ENCODE measurements at regions not wholly inside any gene's neighbourhood (a gene's known extent, or its start where the extent isn't known, plus 50 kb on each side); places are given as distances from the start of the nearest gene placed in this dataset.

- H3K27ac ChIP-seq = no peak overlapping the region
- no peak overlapping the region for H3K4me3 ChIP-seq
Observed at GRCh38 chr7:41476460-41476803, 226.5 kb downstream of the INHBA start.

- H3K27ac ChIP-seq = no peak overlapping the region
- H3K4me3 ChIP-seq = no peak overlapping the region
Observed at GRCh38 chr7:41475801-41476459, 227.0 kb downstream of the INHBA start.

- Histone ChIP-seq H3K4me3 (no peak overlapping the region), H3K27ac (peak overlapping the region in 1 of 21 experiments; percentile 9)
Observed at GRCh38 chr7:41472427-41473125, 230.3 kb downstream of the INHBA start.

- Histone ChIP-seq H3K27ac (no peak overlapping the region), H3K4me3 (no peak overlapping the region)
Observed at GRCh38 chr7:41470081-41470480, 232.8 kb downstream of the INHBA start.

- Histone ChIP-seq H3K27ac (no peak overlapping the region), H3K4me3 (no peak overlapping the region)
Observed at GRCh38 chr7:41467596-41467995, 235.3 kb downstream of the INHBA start.

- Histone ChIP-seq H3K4me3 (no peak overlapping the region), H3K27ac (no peak overlapping the region)
Observed at GRCh38 chr7:41466760-41467384, 236.0 kb downstream of the INHBA start.

- Histone ChIP-seq H3K4me3 (no peak overlapping the region), H3K27ac (no peak overlapping the region)
Observed at GRCh38 chr7:41465571-41465970, 237.3 kb downstream of the INHBA start.

- H3K4me3 ChIP-seq = no peak overlapping the region
Observed at GRCh38 chr7:41463770-41464470, 239.0 kb downstream of the INHBA start.

GRCh38 chr7:41459623-41460261 is 243.1 kb downstream of the INHBA start:
- Histone ChIP-seq H3K27ac (peak overlapping the region in 2 of 21 experiments; percentile 4 to 12), H3K4me3 (no peak overlapping the region)

More at GRCh38 chr7:41463770-41464470, 239.0 kb downstream of the INHBA start:
- no peak overlapping the region for H3K27ac ChIP-seq

GRCh38 chr7:41459183-41459582 is 243.7 kb downstream of the INHBA start:
- no peak overlapping the region for H3K4me3 ChIP-seq

GRCh38 chr7:41457832-41458437 is 245.0 kb downstream of the INHBA start:
- H3K4me3 ChIP-seq = no peak overlapping the region

More at GRCh38 chr7:41459183-41459582, 243.7 kb downstream of the INHBA start:
- H3K27ac ChIP-seq = no peak overlapping the region

GRCh38 chr7:41451826-41452225 is 251.1 kb downstream of the INHBA start:
- Histone ChIP-seq H3K4me3 (no peak overlapping the region), H3K27ac (no peak overlapping the region)

More at GRCh38 chr7:41457832-41458437, 245.0 kb downstream of the INHBA start:
- no peak overlapping the region for H3K27ac ChIP-seq

- Histone ChIP-seq H3K4me3 (no peak overlapping the region), H3K27ac (no peak overlapping the region)
Observed at GRCh38 chr7:41449694-41450093, 253.2 kb downstream of the INHBA start.

GRCh38 chr7:41449286-41449685 is 253.6 kb downstream of the INHBA start:
- H3K27ac ChIP-seq = no peak overlapping the region
- H3K4me3 ChIP-seq = no peak overlapping the region

GRCh38 chr7:41448104-41448503 is 254.8 kb downstream of the INHBA start:
- no peak overlapping the region for H3K27ac ChIP-seq

GRCh38 chr7:41447450-41448042 is 255.3 kb downstream of the INHBA start:
- peak overlapping the region in 2 of 21 experiments; percentile 44 to 51 for H3K27ac ChIP-seq
- H3K4me3 ChIP-seq = no peak overlapping the region

More at GRCh38 chr7:41448104-41448503, 254.8 kb downstream of the INHBA start:
- no peak overlapping the region for H3K4me3 ChIP-seq

GRCh38 chr7:41446606-41447449 is 256.1 kb downstream of the INHBA start:
- Histone ChIP-seq H3K4me3 (no peak overlapping the region), H3K27ac (peak overlapping the region in 2 of 21 experiments; percentile 44 to 51)

- Histone ChIP-seq H3K27ac (no peak overlapping the region), H3K4me3 (no peak overlapping the region)
Observed at GRCh38 chr7:41445946-41446345, 256.9 kb downstream of the INHBA start.
